HCT116 (cell line): ENCODE measurements at regions not wholly inside any gene's neighbourhood (a gene's known extent, or its start where the extent isn't known, plus 50 kb on each side); places are given as distances from the start of the nearest gene placed in this dataset.

ENCODE experiments used
- CTCF ChIP-seq, 3 experiments: fragments of 200-600 bp in 1 of 3; sonication (generic) in 1 of 3; IDR thresholded peaks in 2 of 3; conservative IDR thresholded peaks in 1 of 3; 2 replicates each; pipeline ENCODE4 v1.5.1; 2012 to 2017; ENCODE audit warnings: low read depth in 2 of 3, low read length in 2 of 3, antibody characterized with exemption in 1 of 3, borderline replicate concordance in 1 of 3, control low read depth in 1 of 3, mild to moderate bottlenecking in 1 of 3, mixed read lengths in 1 of 3, mixed run types in 1 of 3, moderate library complexity in 1 of 3; ENCODE audit not compliant: insufficient read depth in 1 of 3
- ELF1 ChIP-seq: IDR thresholded peaks from 2 replicates; pipeline ENCODE4 v1.6.1; 2012; ENCODE audit warnings: low read depth, borderline replicate concordance
- EZH2 ChIP-seq: fragments of 200-600 bp; sonication (generic); IDR thresholded peaks from 2 replicates; pipeline ENCODE4 v1.6.1; 2017; ENCODE audit warnings: antibody characterized with exemption, mixed run types
- FOSL1 ChIP-seq: IDR thresholded peaks from 2 replicates; pipeline ENCODE4 v1.6.1; 2012; ENCODE audit warnings: low read depth
- POLR2A ChIP-seq: IDR thresholded peaks from 2 replicates; pipeline ENCODE4 v1.7.0; 2011; ENCODE audit warnings: borderline replicate concordance; ENCODE audit not compliant: insufficient read depth, insufficient read length; ENCODE audit errors: extremely low read depth
- POLR2AphosphoS5 ChIP-seq: IDR thresholded peaks from 2 replicates; pipeline ENCODE4 v1.6.1; 2011; ENCODE audit warnings: mild to moderate bottlenecking, low read depth, low read length, moderate library complexity
- RAD21 ChIP-seq: IDR thresholded peaks from 2 replicates; pipeline ENCODE4 v1.6.1; 2012; ENCODE audit warnings: low read depth, mild to moderate bottlenecking
- SIN3A ChIP-seq: IDR thresholded peaks from 2 replicates; pipeline ENCODE4 v1.6.1; 2012; ENCODE audit warnings: low read depth
- ZFX ChIP-seq: fragments of 450-650 bp; IDR thresholded peaks from 2 replicates; pipeline ENCODE4 v1.6.1; 2017

GRCh38 chr13:86830046-86830445, 841.1 kb upstream of the SLITRK5 start:
- TF ChIP-seq POLR2AphosphoS5 (no peak), CTCF (IDR thresholded peaks at IDR 0.05 in 2 of 3, conservative IDR thresholded peaks at IDR 0.05 in 1 of 3; ENCODE audit: borderline replicate concordance in 1 of 3, insufficient read depth in 1 of 3, low read depth in 2 of 3, low read length in 2 of 3) (no peak), EZH2 (no peak), POLR2A (no peak), RAD21 (no peak), FOSL1 (no peak), ZFX (no peak), ELF1 (no peak), SIN3A (no peak)
